ENCODE measurements at regions not wholly inside any gene's neighbourhood (a gene's known extent, or its start where the extent isn't known, plus 50 kb on each side); places are given as distances from the start of the nearest gene placed in this dataset.
A peak's percentile ranks its signal among the peaks of the same experiment; 100 is the strongest.

DNA sequence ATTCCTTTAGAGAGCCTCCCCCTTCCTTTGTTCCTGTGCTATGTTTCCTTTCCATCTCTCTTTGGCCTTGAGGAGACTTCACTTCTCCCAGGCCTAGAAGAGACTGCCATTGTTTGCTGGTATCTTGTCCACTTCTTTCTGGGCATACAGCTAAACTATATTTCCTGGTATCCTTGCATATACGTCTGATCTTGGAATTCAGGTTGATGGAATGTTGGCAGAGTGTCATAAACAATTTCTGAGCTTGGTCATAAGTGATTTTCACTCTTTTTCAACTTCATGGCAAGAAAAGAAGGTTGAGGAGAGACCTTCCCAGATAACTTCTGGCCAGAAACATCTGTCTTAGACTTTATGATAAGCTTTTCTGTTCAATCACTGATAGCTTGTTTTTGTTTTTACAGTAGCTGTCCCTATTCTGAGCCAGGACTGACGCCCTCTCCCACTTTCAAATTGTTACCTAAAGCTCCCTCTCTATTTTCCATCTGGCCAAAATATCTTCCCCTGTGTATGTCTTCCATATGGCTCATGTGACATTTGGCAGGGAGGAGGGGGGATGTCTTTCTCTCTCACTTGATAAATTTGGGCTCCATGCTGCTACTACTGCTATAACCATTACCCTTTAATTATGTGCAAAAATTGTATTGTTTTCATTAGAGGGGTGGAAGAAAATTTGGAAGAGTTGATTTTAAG is 457.0 kb downstream of the ADAMTS20 start:
- no peak for DNase-seq

GRCh38 chr12:43090981-43091380 is 461.0 kb downstream of the ADAMTS20 start:
- no peak for DNase-seq

GRCh38 chr12:43087195-43088091 is 464.6 kb downstream of the ADAMTS20 start:
- DNase-seq, result no peak

- no peak for DNase-seq
Measured at GRCh38 chr12:43079476-43079875, 472.5 kb downstream of the ADAMTS20 start.

DNA sequence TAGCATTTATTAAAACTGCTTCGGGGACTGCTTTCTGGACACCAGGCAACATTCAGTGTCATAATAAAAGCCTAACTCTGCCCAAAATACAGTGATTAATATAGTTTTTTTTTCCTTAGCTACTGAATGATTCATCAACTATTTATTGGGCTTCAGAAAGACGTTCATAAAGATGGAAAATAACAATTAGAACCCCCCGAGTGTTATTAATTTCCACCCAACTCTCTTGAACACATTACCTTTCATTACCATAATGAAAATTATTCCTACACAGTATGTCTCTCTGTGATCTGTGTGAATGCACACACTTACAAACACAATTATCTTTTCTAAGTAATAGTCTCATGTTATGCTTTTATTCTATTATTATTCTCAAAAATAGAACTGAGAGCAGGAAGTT is 473.0 kb downstream of the ADAMTS20 start:
- no peak for DNase-seq

- DNase-seq, result peak; percentile 56
Measured at GRCh38 chr12:43072431-43072830, 479.6 kb downstream of the ADAMTS20 start.

DNA sequence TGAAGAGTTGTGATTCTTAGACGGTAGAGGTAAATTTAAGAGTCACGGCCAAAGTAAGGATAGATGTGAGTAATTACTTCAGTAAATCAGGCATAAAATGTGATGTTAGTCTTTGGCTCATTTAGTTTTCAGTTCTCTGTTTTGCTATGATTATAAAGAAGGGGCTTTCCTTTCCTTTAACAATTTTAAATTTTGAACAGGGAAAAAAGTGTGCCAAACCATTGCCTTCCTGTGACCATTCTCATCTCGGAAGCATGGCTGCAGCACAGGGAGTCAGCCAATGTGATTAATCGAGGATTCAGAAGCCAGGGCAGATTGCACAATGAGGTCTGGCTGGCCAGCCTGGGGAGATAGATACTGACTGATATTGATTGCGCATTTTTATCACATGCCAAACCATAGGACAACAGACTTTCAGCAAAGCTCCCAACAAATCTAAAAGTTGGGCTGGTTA is 480.2 kb upstream of the PRICKLE1 start:
- DNase-seq, result peak; percentile 17

DNA sequence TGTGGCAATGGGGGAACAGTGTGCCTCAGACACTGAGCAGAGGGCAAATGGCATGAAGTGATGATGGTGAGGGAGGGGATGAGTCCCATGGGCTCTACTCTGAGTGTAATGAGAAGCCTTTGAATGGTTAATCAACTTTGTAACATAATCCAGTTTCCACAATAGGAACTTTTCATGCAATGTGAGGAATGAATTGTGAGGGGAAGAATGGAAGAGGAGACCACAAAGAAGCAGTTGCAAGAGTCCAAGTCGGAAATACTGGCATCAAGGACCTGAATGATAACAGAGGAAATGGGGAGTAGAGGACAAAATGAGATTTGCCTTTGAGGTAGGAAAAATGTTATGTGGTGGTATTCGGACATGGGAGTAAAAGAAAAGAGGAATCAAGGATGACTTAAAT is 476.9 kb upstream of the PRICKLE1 start:
- DNase-seq, result no peak

DNA sequence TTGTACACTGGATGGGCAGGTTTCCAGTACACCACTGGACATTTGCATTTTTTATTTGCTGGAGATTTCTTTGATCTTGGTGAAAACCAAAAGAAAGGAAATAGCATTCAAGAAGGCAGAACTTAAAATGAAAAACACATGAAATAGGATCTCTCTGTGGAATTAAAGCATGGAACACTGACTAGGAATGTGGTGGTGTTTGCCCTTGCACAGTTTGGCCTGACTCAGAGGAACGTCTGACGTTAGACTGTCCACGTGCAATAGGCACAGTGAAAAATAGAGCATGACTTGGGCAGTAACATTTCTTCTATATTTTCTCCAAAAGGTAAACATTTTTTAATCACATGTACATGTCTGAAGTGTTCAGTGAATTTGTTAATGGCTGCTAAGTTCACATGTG is 474.1 kb upstream of the PRICKLE1 start:
- no peak for DNase-seq

DNA sequence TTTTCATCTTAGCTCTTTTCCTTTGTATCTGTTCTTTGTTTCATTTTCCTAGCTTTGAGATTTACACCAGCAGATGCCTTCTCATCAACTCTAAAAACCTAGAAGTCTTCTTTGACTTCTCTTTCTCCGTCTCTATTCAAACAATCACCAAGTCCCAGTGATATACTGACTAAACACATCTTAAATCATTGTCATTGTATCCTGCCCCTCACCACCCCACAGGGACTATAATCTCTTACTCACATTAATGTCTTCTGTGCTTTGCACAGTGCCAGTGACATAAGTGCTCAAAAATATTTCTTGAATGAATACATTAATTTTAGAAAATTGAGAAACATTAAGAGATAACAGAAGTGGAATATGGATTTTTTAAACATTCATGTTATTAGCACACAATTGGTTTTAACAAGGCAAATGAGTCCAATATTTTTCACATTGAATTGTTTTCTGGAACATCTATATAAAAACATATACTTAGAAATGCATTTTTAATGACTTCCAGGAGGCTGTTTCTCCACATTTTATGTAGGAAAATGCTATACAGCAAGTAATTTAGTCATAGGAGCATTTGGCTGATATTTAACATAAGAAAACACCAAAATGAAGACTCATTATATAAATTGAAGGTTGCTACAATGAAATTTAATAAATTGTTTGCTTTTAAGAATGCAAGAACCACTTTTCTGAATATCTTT is 472.8 kb upstream of the PRICKLE1 start:
- no peak for DNase-seq

DNA sequence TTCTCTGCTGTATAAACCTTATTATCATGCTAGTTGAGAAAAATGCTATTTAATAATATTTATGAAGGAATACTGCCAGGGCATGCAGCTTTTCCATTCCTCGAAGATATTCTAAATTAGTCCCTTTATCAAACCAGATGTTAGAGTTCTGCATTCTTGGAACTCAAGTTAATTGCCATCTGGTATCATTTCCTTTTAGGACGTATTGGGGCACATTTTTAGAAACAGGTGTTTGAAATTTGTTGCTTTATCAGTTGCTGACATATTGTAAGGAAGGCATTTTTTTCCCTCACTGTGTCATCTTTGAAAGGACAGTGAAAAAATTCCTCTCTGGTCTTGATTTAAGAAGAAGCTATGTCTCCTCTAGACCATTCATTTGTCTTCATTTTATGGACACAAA is 471.2 kb upstream of the PRICKLE1 start:
- DNase-seq, result no peak

DNA sequence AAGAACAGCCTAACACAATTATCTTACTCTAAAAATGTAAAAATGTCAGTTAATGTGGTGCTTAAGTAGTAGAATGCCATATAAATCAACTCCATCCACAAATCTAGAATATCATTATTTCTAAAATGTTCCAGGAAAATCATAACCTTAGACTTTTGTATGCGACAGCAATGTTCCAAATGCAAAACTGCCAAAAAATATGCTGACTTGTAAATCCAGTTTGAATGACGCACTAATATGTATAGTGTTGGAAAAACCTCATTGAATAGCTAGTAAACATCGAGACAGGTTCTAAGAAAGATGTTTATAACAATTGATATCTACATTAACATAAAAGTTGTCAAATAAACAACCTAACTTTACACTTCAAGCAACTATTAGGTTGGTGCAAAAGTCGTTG is 469.1 kb upstream of the PRICKLE1 start:
- DNase-seq, result no peak

GRCh38 chr12:43057566-43057965 is 468.0 kb upstream of the PRICKLE1 start:
- DNase-seq, result no peak

GRCh38 chr12:43054085-43054484 is 464.5 kb upstream of the PRICKLE1 start:
- no peak for DNase-seq

- DNase-seq, result no peak
Measured at GRCh38 chr12:43052441-43052840, 462.9 kb upstream of the PRICKLE1 start.

GRCh38 chr12:43044241-43044640 is 454.7 kb upstream of the PRICKLE1 start:
- no peak for DNase-seq

DNA sequence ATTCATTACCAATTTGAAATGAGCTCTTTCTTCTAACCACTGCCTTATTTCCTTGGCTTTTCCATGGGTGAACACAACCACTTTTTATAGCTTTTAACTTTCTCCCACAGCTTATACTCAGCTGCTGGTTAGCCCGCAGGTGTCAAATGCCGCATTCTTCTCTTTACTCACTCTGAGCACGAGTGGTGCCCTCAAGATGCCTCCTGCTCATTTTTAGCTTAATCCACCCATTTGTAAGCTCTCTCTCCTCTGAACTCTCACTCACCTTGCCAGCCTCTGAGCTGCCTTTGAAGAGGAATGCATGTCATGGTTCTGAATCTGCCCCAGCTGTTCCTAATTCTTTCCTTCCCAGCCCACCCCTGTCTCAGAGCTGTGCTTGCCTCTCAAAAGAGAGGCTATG is 449.4 kb upstream of the PRICKLE1 start:
- DNase-seq, result no peak

DNA sequence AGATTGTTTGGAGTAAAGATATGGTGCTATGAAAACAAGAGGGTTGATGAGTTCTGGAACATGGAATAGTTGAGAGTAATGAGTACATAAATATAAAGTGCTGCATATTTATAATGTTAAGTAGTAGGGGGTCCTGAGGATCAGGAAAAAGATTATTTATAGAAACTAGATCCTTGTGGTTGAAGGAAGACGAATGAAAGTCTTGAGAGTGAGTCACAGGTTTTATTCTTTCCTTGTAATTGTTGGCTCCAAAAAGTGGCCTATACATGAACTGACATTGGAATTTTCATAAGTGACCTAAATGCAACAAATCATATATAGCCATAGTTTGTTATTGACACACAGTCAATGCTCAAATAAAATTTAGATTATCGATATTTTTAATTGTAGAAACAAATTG is 440.4 kb upstream of the PRICKLE1 start:
- DNase-seq, result no peak

- no peak for DNase-seq
Measured at GRCh38 chr12:43028826-43029225, 439.3 kb upstream of the PRICKLE1 start.

DNA sequence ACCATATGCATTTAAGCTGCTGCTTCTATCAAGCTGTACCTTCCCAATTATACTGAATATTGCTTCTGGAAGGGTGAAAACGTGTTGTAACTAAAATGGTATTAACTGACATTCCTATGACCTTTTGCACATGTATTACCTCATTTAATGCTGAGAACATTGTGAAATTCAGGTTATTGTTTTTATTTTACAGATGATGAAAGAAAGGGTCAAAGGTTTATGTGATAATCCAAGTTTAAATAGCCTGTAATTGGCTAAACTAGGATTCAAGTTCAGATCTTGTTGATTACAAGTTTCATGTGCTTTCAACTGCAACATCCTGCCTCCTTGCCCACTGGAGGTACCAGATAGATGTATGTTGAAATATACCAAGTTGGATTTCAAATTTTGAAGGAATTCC is 433.3 kb upstream of the PRICKLE1 start:
- DNase-seq, result no peak

GRCh38 chr12:43015090-43015737 is 425.7 kb upstream of the PRICKLE1 start:
- DNase-seq, result no peak

DNA sequence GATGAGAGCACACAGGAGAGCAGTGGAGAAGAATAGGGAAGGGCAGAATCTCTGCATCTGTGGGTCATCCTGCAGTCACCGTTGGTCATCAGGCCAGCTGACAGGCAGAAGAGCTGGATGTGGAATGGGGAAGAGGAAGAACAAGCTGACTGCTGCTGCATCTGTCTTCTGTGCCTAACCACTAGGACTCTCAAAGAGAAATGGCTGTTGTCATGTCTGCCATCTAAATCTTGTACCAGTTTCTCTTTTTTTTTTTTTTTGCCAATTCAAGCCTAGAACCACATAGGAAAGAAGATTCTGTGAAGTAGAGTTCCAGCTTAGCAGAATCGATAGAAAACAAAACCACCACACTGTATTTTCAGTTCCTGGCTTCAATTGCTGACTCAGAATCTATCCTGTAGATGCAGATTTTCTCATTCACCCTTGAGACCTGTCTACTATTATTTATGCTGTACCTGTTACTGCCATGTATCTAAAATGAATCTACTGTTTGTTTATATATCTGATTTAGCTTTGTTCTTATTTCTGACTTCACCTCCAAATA is 421.9 kb upstream of the PRICKLE1 start:
- DNase-seq, result no peak

DNA sequence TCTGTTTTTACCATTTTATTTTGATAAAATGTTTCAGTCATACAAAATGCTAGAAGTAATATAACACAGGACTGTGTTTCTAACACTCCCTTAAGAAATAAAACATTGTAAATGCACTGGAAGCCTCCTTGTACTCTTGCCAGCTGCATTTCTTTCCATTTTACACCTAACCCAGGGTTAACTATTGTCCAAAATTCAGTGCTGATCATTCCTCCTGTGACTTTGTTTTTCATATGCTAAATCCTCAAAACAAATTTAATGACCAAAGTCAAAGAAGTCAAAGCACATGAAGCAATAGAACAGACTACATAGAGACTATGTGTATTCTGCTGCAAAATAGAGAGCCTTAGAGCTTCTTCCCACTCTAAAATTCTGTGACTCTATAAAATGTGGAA is 420.3 kb upstream of the PRICKLE1 start:
- no peak for DNase-seq

Measured in retina (tissue), 1 donor.